H9 (cell line): ENCODE measurements at regions not wholly inside any gene's neighbourhood (a gene's known extent, or its start where the extent isn't known, plus 50 kb on each side); places are given as distances from the start of the nearest gene placed in this dataset.

ENCODE experiments used
- DNase-seq: peaks from one replicate; pipeline ENCODE4 v3.0.0-alpha.2; 2017
- H2AFZ ChIP-seq: one replicate; pipeline ENCODE4 v1.6.1; 2013; ENCODE audit warnings: mild to moderate bottlenecking, low read length, control low read depth, moderate library complexity
- H2AK5ac ChIP-seq: 2 replicates; pipeline ENCODE4 v1.6.1; 2013; ENCODE audit warnings: low read length, control low read depth, mixed read lengths; ENCODE audit not compliant: insufficient read length
- H2BK120ac ChIP-seq: one replicate; pipeline ENCODE4 v1.6.1; 2013; ENCODE audit warnings: low read depth, mild to moderate bottlenecking, low read length, control low read depth, inconsistent platforms; ENCODE audit not compliant: poor library complexity, severe bottlenecking
- H2BK12ac ChIP-seq: 2 replicates; pipeline ENCODE4 v1.6.1; 2013; ENCODE audit warnings: low read length, control low read depth, mixed read lengths, low read depth; ENCODE audit not compliant: insufficient read length
- H2BK15ac ChIP-seq: 2 replicates; pipeline ENCODE4 v1.6.1; 2013; ENCODE audit warnings: low read depth, low read length, control low read depth
- H2BK20ac ChIP-seq: one replicate; pipeline ENCODE4 v1.6.1; 2013; ENCODE audit warnings: low read depth, mild to moderate bottlenecking, low read length, control low read depth, inconsistent platforms; ENCODE audit not compliant: poor library complexity, severe bottlenecking
- H2BK5ac ChIP-seq: 2 replicates; pipeline ENCODE4 v1.6.1; 2013; ENCODE audit warnings: low read length, control low read depth, mixed read lengths; ENCODE audit not compliant: insufficient read length
- H3K14ac ChIP-seq: 2 replicates; pipeline ENCODE4 v1.6.1; 2013; ENCODE audit warnings: low read length, control low read depth; ENCODE audit not compliant: insufficient read depth
- H3K18ac ChIP-seq: 2 replicates; pipeline ENCODE4 v1.6.1; 2013; ENCODE audit warnings: low read depth, mild to moderate bottlenecking, mixed read lengths, low read length, control low read depth; ENCODE audit not compliant: insufficient read length
- H3K23ac ChIP-seq: 2 replicates; pipeline ENCODE4 v1.6.1; 2013; ENCODE audit warnings: low read length, control low read depth, mixed read lengths, low read depth; ENCODE audit not compliant: insufficient read length
- H3K23me2 ChIP-seq: 2 replicates; pipeline ENCODE4 v1.6.1; 2013; ENCODE audit warnings: low read depth, mild to moderate bottlenecking, mixed read lengths, low read length, control low read depth; ENCODE audit not compliant: insufficient read length, poor library complexity, severe bottlenecking
- H3K27ac ChIP-seq: 2 replicates; pipeline ENCODE4 v1.5.1; 2013; ENCODE audit warnings: low read length, control low read depth, mixed read lengths, low read depth; ENCODE audit not compliant: insufficient read length
- H3K27me3 ChIP-seq: 2 replicates; pipeline ENCODE4 v1.6.1; 2013; ENCODE audit warnings: low read length, control low read depth, inconsistent platforms; ENCODE audit not compliant: insufficient read depth
- H3K4ac ChIP-seq: 2 replicates; pipeline ENCODE4 v1.6.1; 2013; ENCODE audit warnings: low read depth, mild to moderate bottlenecking, control low read depth, inconsistent platforms, low read length, moderate library complexity
- H3K4me1 ChIP-seq: 2 replicates; pipeline ENCODE4 v1.6.1; 2013; ENCODE audit warnings: low read length, control low read depth, inconsistent platforms; ENCODE audit not compliant: insufficient read depth
- H3K4me2 ChIP-seq: 2 replicates; pipeline ENCODE4 v1.6.1; 2013; ENCODE audit warnings: low read length, control low read depth, mixed read lengths; ENCODE audit not compliant: insufficient read length, insufficient read depth
- H3K56ac ChIP-seq: 2 replicates; pipeline ENCODE4 v1.6.1; 2013; ENCODE audit warnings: low read depth, mild to moderate bottlenecking, mixed read lengths, low read length, control low read depth; ENCODE audit not compliant: insufficient read length
- H3K79me1 ChIP-seq: 2 replicates; pipeline ENCODE4 v1.6.1; 2013; ENCODE audit warnings: low read depth, mild to moderate bottlenecking, moderate library complexity, low read length, control low read depth, inconsistent platforms; ENCODE audit not compliant: insufficient read depth, poor library complexity, severe bottlenecking
- H3K79me2 ChIP-seq: 2 replicates; pipeline ENCODE4 v1.6.1; 2013; ENCODE audit warnings: low read length, control low read depth, inconsistent platforms; ENCODE audit not compliant: insufficient read depth
- H3K9ac ChIP-seq: 2 replicates; pipeline ENCODE4 v1.6.1; 2013; ENCODE audit warnings: low read length, control low read depth, mixed read lengths; ENCODE audit not compliant: insufficient read length; ENCODE audit errors: extremely low read depth
- H3K9me3 ChIP-seq: one replicate; pipeline ENCODE4 v1.6.1; 2013; ENCODE audit warnings: low read depth, low read length, inconsistent platforms; ENCODE audit not compliant: control insufficient read depth
- H3T11ph ChIP-seq: one replicate; pipeline ENCODE4 v1.6.1; 2013; ENCODE audit warnings: mild to moderate bottlenecking, low read length, control low read depth, inconsistent platforms
- H4K20me1 ChIP-seq: one replicate; pipeline ENCODE4 v1.6.1; 2013; ENCODE audit not compliant: control insufficient read depth, insufficient read length, insufficient read depth
- H4K5ac ChIP-seq: 2 replicates; pipeline ENCODE4 v1.6.1; 2013; ENCODE audit warnings: low read depth, mild to moderate bottlenecking, mixed read lengths, low read length, control low read depth; ENCODE audit not compliant: insufficient read length
- H4K8ac ChIP-seq: replicated peaks from 2 replicates; pipeline ENCODE4 v1.6.1; 2013; ENCODE audit warnings: low read length, control low read depth, mixed read lengths, low read depth; ENCODE audit not compliant: insufficient read length
- H4K91ac ChIP-seq: 2 replicates; pipeline ENCODE4 v1.6.1; 2013; ENCODE audit warnings: low read depth, mild to moderate bottlenecking, moderate library complexity, mixed read lengths, low read length, control low read depth; ENCODE audit not compliant: insufficient read length
- H3K27ac Mint-ChIP-seq, 3 experiments: 2 replicates in 2 of 3; 3 replicates in 1 of 3; pipeline ENCODE4 v1.8.0; 2020 to 2021; ENCODE audit warnings: mixed read lengths in 3 of 3, mild to moderate bottlenecking in 1 of 3, moderate library complexity in 1 of 3
- H3K27me3 Mint-ChIP-seq: 2 replicates; pipeline ENCODE4 v1.8.0; 2021; ENCODE audit warnings: low read depth, mild to moderate bottlenecking, moderate library complexity, mixed read lengths
- H3K36me3 Mint-ChIP-seq, 3 experiments: 2 replicates in 2 of 3; 3 replicates in 1 of 3; pipeline ENCODE4 v1.8.0; 2020 to 2021; ENCODE audit warnings: low read depth in 3 of 3, mixed read lengths in 3 of 3; ENCODE audit not compliant: insufficient read depth in 1 of 3
- H3K4me1 Mint-ChIP-seq, 2 experiments: 2 replicates each; pipeline ENCODE4 v1.8.0; 2020; ENCODE audit warnings: mixed read lengths in 2 of 2
- H3K4me3 Mint-ChIP-seq, 2 experiments: 2 replicates in 1 of 2; 3 replicates in 1 of 2; pipeline ENCODE4 v1.8.0; 2020 to 2021; ENCODE audit warnings: mild to moderate bottlenecking in 2 of 2, mixed read lengths in 2 of 2, moderate library complexity in 1 of 2
- H3K9me3 Mint-ChIP-seq, 2 experiments: 2 replicates in 1 of 2; 3 replicates in 1 of 2; pipeline ENCODE4 v1.8.0; 2020; ENCODE audit warnings: mild to moderate bottlenecking in 2 of 2, mixed read lengths in 2 of 2, moderate library complexity in 1 of 2
- CTCF ChIP-seq: fragments of 200-600 bp; sonication (generic); conservative IDR thresholded peaks from 3 replicates; pipeline ENCODE4 v1.8.0; 2021; ENCODE audit warnings: antibody characterized with exemption, mild to moderate bottlenecking
- WGBS: extraction: QIAGEN DNeasy Blood & Tissue Kit; methylation state at CpG from one replicate; pipeline ENCODE4 v1.1.7; 2013; ENCODE audit warnings: missing lambda C conversion rate, low lambda C conversion rate, mixed read lengths; ENCODE audit not compliant: insufficient read length; ENCODE audit errors: extremely low coverage; 5-methylcytosine and 5-hydroxymethylcytosine counted together

DNA sequence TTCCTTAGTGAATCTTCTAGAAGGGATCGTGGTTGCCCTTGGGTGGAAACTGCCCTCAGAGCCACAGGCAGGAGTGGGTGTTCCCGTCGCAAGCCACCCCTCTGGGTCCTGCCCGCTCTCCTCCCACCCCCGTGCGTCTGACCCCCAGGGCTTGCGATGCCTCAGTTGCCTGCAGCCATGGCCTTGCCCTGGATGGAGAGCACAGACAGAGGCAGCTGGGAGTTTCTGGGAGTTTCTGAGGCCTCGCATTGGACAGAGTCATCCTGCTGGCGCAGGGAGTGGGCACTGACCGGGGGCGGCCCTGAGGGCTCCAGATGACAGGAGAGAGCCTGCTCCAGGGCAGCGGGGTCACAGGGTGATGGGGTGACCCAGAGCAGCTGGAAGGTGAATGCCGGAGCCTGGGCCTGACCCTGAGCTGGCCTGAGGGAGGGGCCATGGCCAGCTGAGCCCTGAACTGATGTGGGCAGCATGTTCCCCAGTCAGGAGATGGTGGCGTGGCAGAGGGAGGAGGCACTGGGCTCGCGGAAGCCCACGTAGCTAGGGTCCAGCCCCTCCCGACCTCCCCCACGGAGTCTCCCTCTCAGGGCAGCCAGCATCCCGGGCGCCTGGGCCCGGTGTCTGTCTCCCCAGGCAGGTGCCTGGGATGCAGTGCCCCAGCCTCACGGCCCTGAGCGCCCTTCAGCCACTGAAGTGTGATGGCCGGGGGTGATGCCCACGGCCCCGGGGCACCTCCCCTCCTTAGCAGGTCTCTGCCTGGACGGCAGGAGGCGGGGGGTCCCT lies 1236.2 kb downstream of the BRD1 start:
- no peak overlapping the region for H3K56ac ChIP-seq
- H3K27ac ChIP-seq = no peak overlapping the region
- H3K4me3 Mint-ChIP-seq = no peak overlapping the region
- no peak overlapping the region for H3K14ac ChIP-seq
- no peak overlapping the region for H3T11ph ChIP-seq
- DNase-seq = no peak
- H3K18ac ChIP-seq = no peak overlapping the region
- H3K9me3 Mint-ChIP-seq = no peaks in the 10 kb centered on the region
- H3K9ac ChIP-seq = no peak overlapping the region
- H3K4me1 ChIP-seq = no peaks in the 10 kb centered on the region
- no peak overlapping the region; the same call in 1 of the 2 replicates for H3K4ac ChIP-seq
- H4K8ac ChIP-seq = no peak overlapping the region
- H3K27ac Mint-ChIP-seq = no peak overlapping the region; a peak in 1 of 7 replicates
- no peak overlapping the region for H3K4me2 ChIP-seq
- no peaks in the 10 kb centered on the region for H3K79me2 ChIP-seq
- H2BK120ac ChIP-seq = no peak overlapping the region
- H3K79me1 ChIP-seq = no peaks in the 10 kb centered on the region
- no peaks in the 10 kb centered on the region for H3K27me3 Mint-ChIP-seq
- TF ChIP-seq CTCF = no peak
- WGBS = no CpG with 5 or more reads among the region's 29 CpGs
- H3K9me3 ChIP-seq = no peaks in the 10 kb centered on the region
- no peak overlapping the region for H2AK5ac ChIP-seq
- H3K23ac ChIP-seq = no peak overlapping the region
- H2BK15ac ChIP-seq = no peak overlapping the region
- H4K91ac ChIP-seq = no peak overlapping the region
- H4K5ac ChIP-seq = no peak overlapping the region
- H3K36me3 Mint-ChIP-seq = no peaks in the 10 kb centered on the region; a peak in 2 of 7 replicates
- no peak overlapping the region for H2BK20ac ChIP-seq
- no peaks in the 10 kb centered on the region for H3K4me1 Mint-ChIP-seq
- no peak overlapping the region for H2BK5ac ChIP-seq
- no peaks in the 10 kb centered on the region for H3K23me2 ChIP-seq
- no peak overlapping the region for H2BK12ac ChIP-seq
- H2AFZ ChIP-seq = no peak overlapping the region
- H4K20me1 ChIP-seq = no peaks in the 10 kb centered on the region
- no peaks in the 10 kb centered on the region for H3K27me3 ChIP-seq
